Mucosa of descending colon (tissue), 3 donors: ENCODE measurements at regions not wholly inside any gene's neighbourhood (a gene's known extent, or its start where the extent isn't known, plus 50 kb on each side); places are given as distances from the start of the nearest gene placed in this dataset.

Source experiments
- ATAC-seq: fragments of 200-7000 bp; cut with Tn5 transposase; one replicate; pipeline ENCODE4 v1.9.1; 2020; ENCODE audit warnings: mild to moderate bottlenecking, moderate library complexity
- DNase-seq, 3 donors: peaks; one replicate each; pipeline ENCODE4 v3.0.0-alpha.2; 2020
- H3K36me3 ChIP-seq: fragments of 200-600 bp; one replicate; pipeline ENCODE4 v1.8.0; 2021; ENCODE audit warnings: low read depth, mild to moderate bottlenecking
- H3K4me1 ChIP-seq: fragments of 200-600 bp; one replicate; pipeline ENCODE4 v1.8.0; 2021; ENCODE audit warnings: low read depth, mild to moderate bottlenecking
- H3K4me3 ChIP-seq: fragments of 200-600 bp; one replicate; pipeline ENCODE4 v1.8.0; 2021; ENCODE audit warnings: mild to moderate bottlenecking
- H3K9me3 ChIP-seq: fragments of 200-600 bp; one replicate; pipeline ENCODE4 v1.8.0; 2021; ENCODE audit warnings: mild to moderate bottlenecking
- CTCF ChIP-seq: fragments of 200-600 bp; IDR thresholded peaks from one replicate; pipeline ENCODE4 v1.8.0; 2022; ENCODE audit warnings: antibody characterized with exemption, mild to moderate bottlenecking
- intact Hi-C, 2 donors: fragments of 100-400 bp; cut with DNase I in 1 of 2; cut with micrococcal nuclease in 1 of 2; formaldehyde crosslinking; loops; one replicate each; pipeline versions ENCODE4 v1.11.0 to v1.11.1; 2022; cut with DNase I, micrococcal nuclease
- donor health status: DM: no; HTN: no; CAD: no; lungs with moderate emphysema.
- donor health status: DM: no; HTN: no; CAD: no.
- donor health status: DM: no; HTN: yes; CAD: no.

- no peaks in the 10 kb centered on the region for H3K4me1 ChIP-seq
- no peak for ATAC-seq
- TF ChIP-seq CTCF, result no peak
Observed at GRCh38 chr1:187527346-187527745, 698.6 kb downstream of the PLA2G4A start.

GRCh38 chr1:187537936-187538335 is 709.2 kb downstream of the PLA2G4A start:
- H3K9me3 ChIP-seq, result peaks cover 6% of the 10 kb centered on the region
- intact Hi-C loops, result no loop called here
- no peaks in the 10 kb centered on the region for H3K36me3 ChIP-seq
- no peaks in the 10 kb centered on the region for H3K4me1 ChIP-seq
- TF ChIP-seq CTCF, result no peak
- DNase-seq, result no peak
- ATAC-seq, result no peak
- H3K4me3 ChIP-seq, result no peak overlapping the region

More at GRCh38 chr1:187527346-187527745, 698.6 kb downstream of the PLA2G4A start:
- H3K36me3 ChIP-seq, result no peaks in the 10 kb centered on the region
- H3K9me3 ChIP-seq, result peaks cover 4% of the 10 kb centered on the region
- H3K4me3 ChIP-seq, result no peak overlapping the region
- DNase-seq, result no peak
- intact Hi-C loops, result no loop called here

- ATAC-seq (no peak), DNase-seq (no peak)
- intact Hi-C loops, result no loop called here
- Histone ChIP-seq H3K36me3 (no peaks in the 10 kb centered on the region), H3K4me1 (no peaks in the 10 kb centered on the region), H3K4me3 (no peak overlapping the region), H3K9me3 (peaks cover 22% of the 10 kb centered on the region)
- TF ChIP-seq CTCF, result no peak
Observed at GRCh38 chr1:187549540-187549939, 720.8 kb downstream of the PLA2G4A start.

GRCh38 chr1:187551061-187551460 is 722.3 kb downstream of the PLA2G4A start:
- Histone ChIP-seq H3K36me3 (no peaks in the 10 kb centered on the region), H3K4me1 (no peaks in the 10 kb centered on the region), H3K9me3 (peaks cover 21% of the 10 kb centered on the region), H3K4me3 (no peak overlapping the region)
- ATAC-seq, result no peak
- no peak for DNase-seq
- intact Hi-C loops, result no loop called here
- no peak for TF ChIP-seq CTCF

GRCh38 chr1:187563191-187563590 is 734.4 kb downstream of the PLA2G4A start:
- H3K4me3 ChIP-seq, result no peak overlapping the region
- H3K9me3 ChIP-seq, result peaks cover 24% of the 10 kb centered on the region
- intact Hi-C loops, result no loop called here
- DNase-seq, result no peak
- ATAC-seq, result no peak
- no peak for TF ChIP-seq CTCF
- no peaks in the 10 kb centered on the region for H3K4me1 ChIP-seq
- H3K36me3 ChIP-seq, result no peaks in the 10 kb centered on the region

- Histone ChIP-seq H3K4me1 (no peaks in the 10 kb centered on the region), H3K9me3 (peaks cover 11% of the 10 kb centered on the region), H3K4me3 (no peak overlapping the region), H3K36me3 (no peaks in the 10 kb centered on the region)
- intact Hi-C loops, result no loop called here
- no peak for DNase-seq
- TF ChIP-seq CTCF, result no peak
- ATAC-seq, result no peak
Observed at GRCh38 chr1:187566354-187566753, 737.6 kb downstream of the PLA2G4A start.
